ENCODE measurements at regions not wholly inside any gene's neighbourhood (a gene's known extent, or its start where the extent isn't known, plus 50 kb on each side); places are given as distances from the start of the nearest gene placed in this dataset.

- TF ChIP-seq EP300 (IDR thresholded peaks at IDR 0.05) = no peak
- TF ChIP-seq, protein P1, sequence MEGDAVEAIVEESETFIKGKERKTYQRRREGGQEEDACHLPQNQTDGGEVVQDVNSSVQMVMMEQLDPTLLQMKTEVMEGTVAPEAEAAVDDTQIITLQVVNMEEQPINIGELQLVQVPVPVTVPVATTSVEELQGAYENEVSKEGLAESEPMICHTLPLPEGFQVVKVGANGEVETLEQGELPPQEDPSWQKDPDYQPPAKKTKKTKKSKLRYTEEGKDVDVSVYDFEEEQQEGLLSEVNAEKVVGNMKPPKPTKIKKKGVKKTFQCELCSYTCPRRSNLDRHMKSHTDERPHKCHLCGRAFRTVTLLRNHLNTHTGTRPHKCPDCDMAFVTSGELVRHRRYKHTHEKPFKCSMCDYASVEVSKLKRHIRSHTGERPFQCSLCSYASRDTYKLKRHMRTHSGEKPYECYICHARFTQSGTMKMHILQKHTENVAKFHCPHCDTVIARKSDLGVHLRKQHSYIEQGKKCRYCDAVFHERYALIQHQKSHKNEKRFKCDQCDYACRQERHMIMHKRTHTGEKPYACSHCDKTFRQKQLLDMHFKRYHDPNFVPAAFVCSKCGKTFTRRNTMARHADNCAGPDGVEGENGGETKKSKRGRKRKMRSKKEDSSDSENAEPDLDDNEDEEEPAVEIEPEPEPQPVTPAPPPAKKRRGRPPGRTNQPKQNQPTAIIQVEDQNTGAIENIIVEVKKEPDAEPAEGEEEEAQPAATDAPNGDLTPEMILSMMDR (IDR thresholded peaks at IDR 0.05) = no peak
Observed at GRCh38 chr4:18242919-18243693, 221.6 kb upstream of the LCORL start.
